Body of pancreas (tissue), 4 donors: ENCODE measurements at regions not wholly inside any gene's neighbourhood (a gene's known extent, or its start where the extent isn't known, plus 50 kb on each side); places are given as distances from the start of the nearest gene placed in this dataset.

Experiments
- ATAC-seq: fragments of 150-250 bp; one replicate; pipeline ENCODE4 v1.9.1; 2016
- DNase-seq, 4 donors: peaks; one replicate each; pipeline ENCODE4 v3.0.0-alpha.2; 2019
- H3K27ac ChIP-seq, 4 donors: fragments of 200-600 bp; sonication (generic); 1 replicate in 3 of 4; 2 replicates in 1 of 4; pipeline versions ENCODE4 v1.5.1 to v1.6.1; 2016 to 2019; ENCODE audit warnings: mild to moderate bottlenecking in 1 of 4, mixed read lengths in 1 of 4, moderate library complexity in 1 of 4
- H3K27me3 ChIP-seq, 2 donors: fragments of 200-600 bp; sonication (generic); one replicate each; pipeline ENCODE4 v1.6.0; 2016; ENCODE audit warnings: mild to moderate bottlenecking in 1 of 2
- H3K36me3 ChIP-seq, 2 donors: fragments of 200-600 bp; sonication (generic); replicated peaks in 1 of 2; 2 replicates each; pipeline ENCODE4 v1.5.1; 2016; ENCODE audit warnings: low read depth in 2 of 2; ENCODE audit not compliant: insufficient read depth in 1 of 2
- H3K4me1 ChIP-seq: fragments of 200-600 bp; sonication (generic); one replicate; pipeline ENCODE4 v1.6.0; 2016
- H3K4me3 ChIP-seq, 2 donors: fragments of 200-600 bp; sonication (generic); 1 replicate in 1 of 2; 2 replicates in 1 of 2; pipeline ENCODE4 v1.5.1; 2016 to 2019
- H3K9me3 ChIP-seq, 3 donors: fragments of 200-600 bp; sonication (generic); 1 replicate in 2 of 3; 2 replicates in 1 of 3; pipeline ENCODE4 v1.5.1; 2016
- POLR2A ChIP-seq, 3 donors: fragments of 450-650 bp; IDR thresholded peaks; one replicate each; pipeline ENCODE4 v1.6.1; 2016; ENCODE audit warnings: antibody characterized with exemption in 3 of 3, mild to moderate bottlenecking in 2 of 3
- WGBS, 2 donors: methylation state at CpG; one replicate each; pipeline ENCODE4 v1.1.5; 2017; 5-methylcytosine and 5-hydroxymethylcytosine counted together
- intact Hi-C: fragments of 100-400 bp; cut with DNase I; formaldehyde crosslinking; loops from one replicate; pipeline ENCODE4 v1.15.1; 2023
- TF ChIP-seq, protein P1 (sequence below), 7 experiments: fragments of 450-650 bp in 4 of 7; fragments of 200-600 bp in 3 of 7; sonication (generic) in 3 of 7; IDR thresholded peaks; one replicate each; pipeline ENCODE4 v1.5.1; 2016 to 2019; ENCODE audit warnings: antibody characterized with exemption in 7 of 7

DNA sequence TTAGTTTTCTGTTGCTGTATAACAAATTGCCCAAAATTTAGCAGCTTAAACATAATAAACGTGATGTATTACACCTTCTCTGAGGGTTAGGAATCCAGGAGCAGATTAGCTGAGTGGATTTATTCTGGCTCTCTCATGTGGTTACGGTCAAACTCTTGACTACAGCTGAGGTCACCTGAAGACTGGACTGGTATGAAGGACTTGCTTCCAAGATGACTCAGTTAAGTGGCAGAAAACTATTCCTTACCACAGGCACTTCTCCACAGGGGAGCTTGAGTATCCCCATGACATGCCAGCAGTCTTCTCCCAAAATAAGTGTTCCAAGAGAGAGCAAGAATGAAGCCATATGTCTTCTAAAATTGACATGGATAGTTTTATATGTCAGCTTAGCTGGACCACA lies 957.2 kb upstream of the GHITM start:
- Histone ChIP-seq H3K27ac (no peak overlapping the region), H3K4me1 (no peaks in the 10 kb centered on the region), H3K9me3 (no peaks in the 10 kb centered on the region), H3K27me3 (no peaks in the 10 kb centered on the region), H3K36me3 (no peaks in the 10 kb centered on the region), H3K4me3 (no peak overlapping the region)
- ATAC-seq (no peak), DNase-seq (no peak)
- TF ChIP-seq POLR2A (IDR thresholded peaks at IDR 0.05): no peak
- TF ChIP-seq, protein P1, sequence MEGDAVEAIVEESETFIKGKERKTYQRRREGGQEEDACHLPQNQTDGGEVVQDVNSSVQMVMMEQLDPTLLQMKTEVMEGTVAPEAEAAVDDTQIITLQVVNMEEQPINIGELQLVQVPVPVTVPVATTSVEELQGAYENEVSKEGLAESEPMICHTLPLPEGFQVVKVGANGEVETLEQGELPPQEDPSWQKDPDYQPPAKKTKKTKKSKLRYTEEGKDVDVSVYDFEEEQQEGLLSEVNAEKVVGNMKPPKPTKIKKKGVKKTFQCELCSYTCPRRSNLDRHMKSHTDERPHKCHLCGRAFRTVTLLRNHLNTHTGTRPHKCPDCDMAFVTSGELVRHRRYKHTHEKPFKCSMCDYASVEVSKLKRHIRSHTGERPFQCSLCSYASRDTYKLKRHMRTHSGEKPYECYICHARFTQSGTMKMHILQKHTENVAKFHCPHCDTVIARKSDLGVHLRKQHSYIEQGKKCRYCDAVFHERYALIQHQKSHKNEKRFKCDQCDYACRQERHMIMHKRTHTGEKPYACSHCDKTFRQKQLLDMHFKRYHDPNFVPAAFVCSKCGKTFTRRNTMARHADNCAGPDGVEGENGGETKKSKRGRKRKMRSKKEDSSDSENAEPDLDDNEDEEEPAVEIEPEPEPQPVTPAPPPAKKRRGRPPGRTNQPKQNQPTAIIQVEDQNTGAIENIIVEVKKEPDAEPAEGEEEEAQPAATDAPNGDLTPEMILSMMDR (IDR thresholded peaks at IDR 0.05): no peak
- intact Hi-C loops: no loop called here
- 57 to 62% methylated on average over 2 of the region's 2 CpGs for WGBS, 2 donors

DNA sequence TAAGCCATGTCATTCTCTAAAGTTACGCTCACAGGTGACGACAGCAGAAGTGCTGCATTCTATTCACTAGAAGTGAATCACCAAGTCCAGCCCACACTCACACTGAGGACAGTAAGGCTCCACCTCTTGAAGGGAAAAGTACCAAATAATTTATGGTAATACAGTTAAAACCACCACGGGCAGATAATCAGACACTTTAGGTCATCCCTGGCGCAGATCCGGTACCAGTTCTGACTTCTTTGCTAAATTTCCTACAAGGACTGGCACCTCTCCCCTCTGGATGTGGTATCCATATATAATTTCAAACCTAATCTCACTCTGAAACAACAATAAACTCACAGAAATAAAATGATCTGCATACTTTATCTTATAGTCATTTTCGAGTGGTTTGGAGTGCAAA lies 954.7 kb upstream of the GHITM start:
- no peak overlapping the region for H3K27ac ChIP-seq
- intact Hi-C loops: no loop called here
- ATAC-seq (no peak), DNase-seq (no peak)
- H3K4me3 ChIP-seq: no peak overlapping the region
- WGBS, 2 donors: 80 to 84% methylated on average over 6 of the region's 6 CpGs
- H3K9me3 ChIP-seq: no peaks in the 10 kb centered on the region
- no peak for TF ChIP-seq POLR2A (IDR thresholded peaks at IDR 0.05)
- TF ChIP-seq, protein P1 (IDR thresholded peaks at IDR 0.05): no peak
- no peaks in the 10 kb centered on the region for H3K4me1 ChIP-seq
- H3K27me3 ChIP-seq: no peaks in the 10 kb centered on the region
- H3K36me3 ChIP-seq: no peaks in the 10 kb centered on the region

DNA sequence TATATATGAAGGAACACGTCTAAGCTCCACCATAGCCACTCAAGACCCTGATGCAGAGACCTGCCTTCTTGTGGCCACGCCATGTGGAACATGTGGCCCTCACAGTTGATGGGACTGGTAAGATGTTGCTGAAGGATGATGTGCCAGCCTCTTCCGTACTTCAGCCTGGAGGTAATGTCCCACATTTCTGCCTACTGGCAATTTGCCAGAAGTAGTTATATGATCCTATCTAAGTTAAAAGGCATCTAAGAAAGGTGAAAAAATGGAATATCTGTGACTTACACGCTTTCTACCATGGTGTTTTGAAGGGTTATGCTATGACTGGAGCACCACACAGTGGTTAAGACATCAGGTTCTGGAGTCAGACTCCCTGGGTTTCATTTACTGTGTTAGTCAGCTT lies 948.7 kb upstream of the GHITM start:
- intact Hi-C loops: no loop called here
- peaks cover 8% of the 10 kb centered on the region for H3K4me1 ChIP-seq
- 87 to 89% methylated on average over 4 of the region's 4 CpGs for WGBS, 2 donors
- DNase-seq: no peak
- no peak for ATAC-seq
- no peaks in the 10 kb centered on the region for H3K36me3 ChIP-seq
- no peak overlapping the region for H3K27ac ChIP-seq
- TF ChIP-seq, protein P1 (IDR thresholded peaks at IDR 0.05): no peak
- no peak for TF ChIP-seq POLR2A (IDR thresholded peaks at IDR 0.05)
- H3K4me3 ChIP-seq: no peak overlapping the region
- no peaks in the 10 kb centered on the region for H3K27me3 ChIP-seq
- H3K9me3 ChIP-seq: no peaks in the 10 kb centered on the region

DNA sequence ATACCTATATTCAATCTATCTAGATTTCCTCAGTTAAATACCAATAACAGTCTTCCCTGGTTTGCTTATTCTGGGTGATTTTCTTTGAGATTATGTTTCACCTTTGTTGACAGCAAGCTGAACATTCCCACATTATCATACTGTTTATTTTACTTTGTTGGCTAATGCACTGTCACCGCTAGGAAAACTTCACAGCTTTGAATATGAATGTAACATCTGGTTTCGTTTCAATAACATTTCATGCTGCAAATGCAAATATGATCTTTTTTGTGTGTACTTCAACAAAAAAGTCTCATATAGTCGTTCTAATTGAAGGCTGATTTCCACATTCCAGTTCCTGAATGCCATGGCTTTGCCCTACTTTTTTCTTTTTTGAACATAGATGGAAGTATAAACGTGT lies 946.3 kb upstream of the GHITM start:
- H3K36me3 ChIP-seq: no peaks in the 10 kb centered on the region
- ATAC-seq (no peak), DNase-seq (no peak)
- TF ChIP-seq, protein P1 (IDR thresholded peaks at IDR 0.05): no peak
- no peak for TF ChIP-seq POLR2A (IDR thresholded peaks at IDR 0.05)
- peaks cover 8% of the 10 kb centered on the region for H3K4me1 ChIP-seq
- no peak overlapping the region for H3K27ac ChIP-seq
- 20 to 22% methylated on average over 4 of the region's 4 CpGs for WGBS, 2 donors
- no peaks in the 10 kb centered on the region for H3K9me3 ChIP-seq
- intact Hi-C loops: no loop called here
- no peak overlapping the region for H3K4me3 ChIP-seq
- H3K27me3 ChIP-seq: no peaks in the 10 kb centered on the region

DNA sequence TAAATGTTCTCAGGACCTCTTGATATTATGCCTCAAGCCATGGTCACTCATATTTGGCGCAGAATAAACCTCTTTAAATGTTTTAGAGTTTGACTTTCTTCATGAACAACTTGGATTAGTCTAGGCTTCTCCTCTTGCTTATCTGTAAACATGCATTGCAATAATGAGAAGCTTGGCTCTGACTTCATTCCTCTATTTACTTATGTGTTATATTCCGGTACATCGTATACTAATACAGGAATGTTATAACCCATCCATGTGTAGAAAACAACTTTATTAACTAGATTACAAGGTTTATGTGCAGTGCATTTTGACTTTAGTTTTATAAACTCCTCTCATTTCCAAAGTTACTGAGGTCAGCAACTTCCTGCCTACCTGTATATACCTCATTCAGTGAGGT lies 944.3 kb upstream of the GHITM start:
- Histone ChIP-seq H3K4me1 (peaks cover 8% of the 10 kb centered on the region), H3K36me3 (no peaks in the 10 kb centered on the region), H3K4me3 (no peak overlapping the region), H3K27me3 (no peaks in the 10 kb centered on the region), H3K9me3 (no peaks in the 10 kb centered on the region), H3K27ac (no peak overlapping the region)
- DNase-seq: no peak
- TF ChIP-seq, protein P1 (IDR thresholded peaks at IDR 0.05): no peak
- no peak for TF ChIP-seq POLR2A (IDR thresholded peaks at IDR 0.05)
- no peak for ATAC-seq
- intact Hi-C loops: no loop called here
- 87 to 89% methylated on average over 3 of the region's 3 CpGs for WGBS, 2 donors
